ENCODE measurements at regions not wholly inside any gene's neighbourhood (a gene's known extent, or its start where the extent isn't known, plus 50 kb on each side); places are given as distances from the start of the nearest gene placed in this dataset.
A peak's percentile ranks its signal among the peaks of the same experiment; 100 is the strongest.

GRCh38 chr5:163369776-163370385, 67.5 kb upstream of the CCNG1 start:
- ATAC-seq, result no peak

DNA sequence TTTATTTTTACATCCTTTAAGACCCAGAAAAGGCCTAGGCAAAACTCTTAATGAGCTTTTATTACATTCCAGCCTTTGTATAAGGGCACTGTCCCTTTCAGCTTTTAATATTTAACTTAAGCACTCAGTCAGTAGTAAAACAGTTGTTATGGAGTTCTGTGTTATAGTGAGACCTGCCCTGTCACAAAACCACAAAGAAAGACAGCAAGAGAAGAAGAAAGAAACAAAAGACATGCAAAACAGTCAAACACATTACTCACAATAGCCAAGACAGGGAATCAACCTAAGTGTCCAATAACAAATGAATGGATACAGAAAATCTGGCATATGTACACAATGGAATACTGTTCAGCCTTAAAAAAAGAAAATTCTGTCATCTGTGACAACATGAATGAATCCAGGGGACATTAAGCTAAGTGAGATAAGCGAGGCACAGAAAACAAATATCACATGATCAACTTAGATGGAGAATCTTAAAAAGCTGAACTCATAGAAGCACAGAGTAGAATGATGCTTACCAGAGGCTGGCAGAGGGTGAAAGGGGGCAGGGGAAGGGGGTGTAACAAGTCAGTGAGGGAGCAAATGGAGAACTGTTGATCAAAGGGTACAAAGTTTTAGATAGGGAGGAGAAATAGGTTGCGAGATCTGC, 63.8 kb upstream of the CCNG1 start:
- ATAC-seq, result no peak

GRCh38 chr5:163377982-163378381, 59.4 kb upstream of the CCNG1 start:
- ATAC-seq, result no peak

GRCh38 chr5:163379298-163380155, 57.9 kb upstream of the CCNG1 start:
- ATAC-seq, result peak; percentile 86

GRCh38 chr5:163381832-163382231, 55.6 kb upstream of the CCNG1 start:
- ATAC-seq, result no peak

DNA sequence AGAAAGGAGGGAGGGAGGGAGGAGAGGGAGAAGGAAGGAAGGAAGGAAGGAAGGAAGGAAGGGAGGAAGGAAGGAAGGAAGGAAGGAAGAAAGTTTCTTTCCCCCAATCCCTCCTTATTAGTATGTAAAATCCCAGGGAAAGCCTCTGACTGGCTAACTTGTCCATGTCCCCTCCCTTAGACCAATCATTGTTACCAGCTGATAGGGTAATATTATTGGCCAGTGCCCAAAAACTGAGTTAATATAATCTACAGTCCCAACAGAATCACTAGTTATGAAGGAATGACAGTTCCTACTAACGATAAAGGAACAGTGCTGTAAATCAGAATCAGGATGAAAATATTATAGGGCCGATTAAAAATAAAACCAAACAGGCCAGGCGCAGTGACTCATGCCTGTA, 53.6 kb upstream of the CCNG1 start:
- ATAC-seq, result no peak

GRCh38 chr5:163384669-163385068, 52.7 kb upstream of the CCNG1 start:
- no peak for ATAC-seq

DNA sequence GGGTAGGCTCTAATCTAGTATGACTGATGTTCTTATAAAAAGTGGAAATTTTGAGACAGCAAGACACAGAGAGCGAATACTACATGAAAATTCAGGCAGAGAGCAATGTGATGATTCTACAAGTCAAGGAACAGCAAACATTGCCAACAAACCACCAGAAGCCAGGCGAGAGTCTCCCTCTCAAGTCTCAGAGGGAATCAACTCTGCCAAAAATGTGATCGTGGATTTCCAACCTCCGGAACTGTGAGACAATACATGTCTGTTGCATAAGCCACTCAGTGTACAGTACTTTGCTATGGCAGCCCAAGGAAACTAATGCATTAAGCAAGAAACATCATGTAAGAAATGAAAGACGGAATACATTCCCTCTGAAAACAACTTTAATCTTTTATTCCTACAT, 52.1 kb upstream of the CCNG1 start:
- no peak for ATAC-seq

DNA sequence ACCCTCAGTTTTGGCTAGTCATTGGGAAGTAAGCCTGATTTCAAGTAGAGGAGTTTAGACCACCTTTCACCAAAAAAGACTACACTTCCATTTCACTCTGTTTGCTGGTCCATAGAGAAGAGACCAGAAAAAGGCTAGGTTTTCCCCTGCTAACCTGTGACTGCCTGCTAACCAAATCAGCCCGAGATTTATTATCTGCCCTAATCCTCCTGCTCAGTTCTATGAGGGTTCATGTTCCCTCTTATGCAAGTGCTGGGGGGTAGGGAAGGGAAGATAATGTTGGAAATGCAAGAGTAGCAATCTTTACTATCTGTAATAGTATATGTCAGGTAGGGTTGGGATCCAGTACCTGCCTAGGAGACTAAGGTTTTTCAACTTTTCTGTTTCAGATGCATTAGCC, 51.6 kb upstream of the CCNG1 start:
- ATAC-seq, result no peak

DNA sequence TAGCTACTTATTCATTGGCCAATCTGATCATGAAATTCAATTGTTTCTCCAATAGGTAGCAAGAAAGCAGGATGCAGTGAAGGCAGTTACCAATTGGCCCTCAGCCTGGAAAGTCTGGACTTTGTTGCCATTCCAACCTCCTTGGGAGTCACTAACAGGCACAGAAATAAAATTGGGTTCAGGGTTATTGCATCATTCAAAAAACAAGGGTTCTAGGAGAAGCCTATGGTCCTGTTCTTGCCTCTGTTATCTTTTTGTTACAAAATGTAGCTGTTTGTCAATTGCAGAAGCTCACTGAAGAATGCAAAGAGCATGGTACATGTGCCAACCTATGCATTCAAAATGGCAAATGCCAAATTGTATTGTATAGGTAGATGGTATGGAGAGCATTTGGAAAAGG, 51.0 kb upstream of the CCNG1 start:
- ATAC-seq, result no peak

GRCh38 chr5:163387589-163388343, 49.6 kb upstream of the CCNG1 start:
- no peak for ATAC-seq
